WTC11 (cell line): ENCODE measurements at regions not wholly inside any gene's neighbourhood (a gene's known extent, or its start where the extent isn't known, plus 50 kb on each side); places are given as distances from the start of the nearest gene placed in this dataset.

Experiments
- ATAC-seq: fragments of 200-7000 bp; cut with Tn5 transposase; 2 replicates; pipeline ENCODE4 v1.10.0; 2021; ENCODE audit warnings: mild to moderate bottlenecking, moderate library complexity
- CTCF ChIA-PET: fragments of 300-600 bp; sonication (Branson Sonifier 250); formaldehyde crosslinking; loops from one replicate; lab custom pipeline; 2021; ENCODE audit warnings: antibody characterized with exemption; lab: Charles Lee
- POLR2A ChIA-PET: fragments of 350-600 bp; sonication (Branson Sonifier 250); formaldehyde crosslinking; loops from one replicate; lab custom pipeline; 2021; ENCODE audit warnings: antibody characterized with exemption; lab: Charles Lee
- DNase-seq: peaks from one replicate; pipeline ENCODE4 v3.0.0; 2021; ENCODE audit warnings: low spot score
- H3K27ac Mint-ChIP-seq: 2 replicates; pipeline ENCODE4 v1.8.0; 2021; ENCODE audit warnings: mixed read lengths
- H3K27me3 Mint-ChIP-seq: 2 replicates; pipeline ENCODE4 v1.8.0; 2021; ENCODE audit warnings: low read depth, mild to moderate bottlenecking, moderate library complexity, mixed read lengths
- H3K36me3 Mint-ChIP-seq: 2 replicates; pipeline ENCODE4 v1.8.0; 2021; ENCODE audit warnings: mixed read lengths
- H3K4me1 Mint-ChIP-seq: 2 replicates; pipeline ENCODE4 v1.8.0; 2022; ENCODE audit warnings: mixed read lengths
- H3K4me3 Mint-ChIP-seq: 2 replicates; pipeline ENCODE4 v1.8.0; 2021; ENCODE audit warnings: mild to moderate bottlenecking, moderate library complexity, mixed read lengths
- H3K9me3 Mint-ChIP-seq: 2 replicates; pipeline ENCODE4 v1.8.0; 2021; ENCODE audit warnings: mixed read lengths
- CREB1 ChIP-seq: sonication (generic); formaldehyde crosslinking; IDR thresholded peaks from 2 replicates; pipeline ENCODE4 v1.8.0; 2023; ENCODE audit warnings: mild to moderate bottlenecking, missing genetic modification reagents
- CREM ChIP-seq: sonication (generic); formaldehyde crosslinking; IDR thresholded peaks from 2 replicates; pipeline ENCODE4 v1.8.1; 2022; ENCODE audit warnings: mild to moderate bottlenecking, missing genetic modification reagents, moderate library complexity
- FOXP1 ChIP-seq: sonication (generic); formaldehyde crosslinking; IDR thresholded peaks from 2 replicates; pipeline ENCODE4 v1.8.0; 2022; ENCODE audit warnings: missing genetic modification reagents, mild to moderate bottlenecking, moderate library complexity, borderline replicate concordance
- GABPB1 ChIP-seq: sonication (generic); formaldehyde crosslinking; IDR thresholded peaks from 2 replicates; pipeline ENCODE4 v1.8.1; 2023; ENCODE audit warnings: mild to moderate bottlenecking, missing genetic modification reagents
- GRHL2 ChIP-seq: fragments of 250-450 bp; sonication (Bioruptor Pico); IDR thresholded peaks from 2 replicates; pipeline ENCODE4 v1.8.0; 2022; ENCODE audit warnings: mild to moderate bottlenecking, moderate library complexity; ENCODE audit not compliant: insufficient replicate concordance, severe bottlenecking
- JUN ChIP-seq: sonication (generic); formaldehyde crosslinking; IDR thresholded peaks from 2 replicates; pipeline ENCODE4 v1.8.0; 2023; ENCODE audit warnings: mild to moderate bottlenecking, missing genetic modification reagents
- KAT7 ChIP-seq: sonication (generic); formaldehyde crosslinking; IDR thresholded peaks from 2 replicates; pipeline ENCODE4 v1.8.1; 2023; ENCODE audit warnings: missing genetic modification reagents, mild to moderate bottlenecking, borderline replicate concordance
- MYBL2 ChIP-seq: sonication (generic); formaldehyde crosslinking; IDR thresholded peaks from 2 replicates; pipeline ENCODE4 v1.8.1; 2023; ENCODE audit warnings: mild to moderate bottlenecking, moderate library complexity, missing genetic modification reagents
- NR3C1 ChIP-seq: sonication (generic); formaldehyde crosslinking; conservative IDR thresholded peaks from 2 replicates; pipeline ENCODE4 v1.8.1; 2023; ENCODE audit warnings: low read depth, mild to moderate bottlenecking, missing genetic modification reagents
- SP1 ChIP-seq: sonication (generic); formaldehyde crosslinking; conservative IDR thresholded peaks from 2 replicates; pipeline ENCODE4 v1.8.1; 2022; ENCODE audit warnings: missing genetic modification reagents
- ZNF138 ChIP-seq: sonication (generic); formaldehyde crosslinking; conservative IDR thresholded peaks from 2 replicates; pipeline ENCODE4 v1.8.1; 2022; ENCODE audit warnings: mild to moderate bottlenecking, moderate library complexity, missing genetic modification reagents
- ZNF219 ChIP-seq: sonication (generic); formaldehyde crosslinking; IDR thresholded peaks from 2 replicates; pipeline ENCODE4 v1.8.0; 2023; ENCODE audit warnings: missing genetic modification reagents, mild to moderate bottlenecking, borderline replicate concordance
- ZNF232 ChIP-seq: sonication (generic); formaldehyde crosslinking; IDR thresholded peaks from 2 replicates; pipeline ENCODE4 v1.8.0; 2022; ENCODE audit warnings: mild to moderate bottlenecking, missing genetic modification reagents
- TF ChIP-seq, protein P1 (sequence below): sonication (generic); formaldehyde crosslinking; IDR thresholded peaks from 2 replicates; pipeline ENCODE4 v1.8.1; 2023; ENCODE audit warnings: mild to moderate bottlenecking, missing genetic modification reagents
- TF ChIP-seq, protein P2 (sequence below): sonication (generic); formaldehyde crosslinking; IDR thresholded peaks from 2 replicates; pipeline ENCODE4 v1.8.1; 2022; ENCODE audit warnings: mild to moderate bottlenecking, missing genetic modification reagents, moderate library complexity, borderline replicate concordance
- TF ChIP-seq, protein P3 (sequence below): sonication (generic); formaldehyde crosslinking; IDR thresholded peaks from 2 replicates; pipeline ENCODE4 v1.8.0; 2023; ENCODE audit warnings: missing genetic modification reagents
- TF ChIP-seq, protein P4 (sequence below): fragments of 250-450 bp; sonication (Bioruptor Pico); IDR thresholded peaks from 2 replicates; pipeline ENCODE4 v1.8.0; 2021; ENCODE audit warnings: mild to moderate bottlenecking
- TF ChIP-seq, protein P5 (sequence below): sonication (generic); formaldehyde crosslinking; IDR thresholded peaks from 2 replicates; pipeline ENCODE4 v1.8.0; 2022; ENCODE audit warnings: mild to moderate bottlenecking, missing genetic modification reagents

DNA sequence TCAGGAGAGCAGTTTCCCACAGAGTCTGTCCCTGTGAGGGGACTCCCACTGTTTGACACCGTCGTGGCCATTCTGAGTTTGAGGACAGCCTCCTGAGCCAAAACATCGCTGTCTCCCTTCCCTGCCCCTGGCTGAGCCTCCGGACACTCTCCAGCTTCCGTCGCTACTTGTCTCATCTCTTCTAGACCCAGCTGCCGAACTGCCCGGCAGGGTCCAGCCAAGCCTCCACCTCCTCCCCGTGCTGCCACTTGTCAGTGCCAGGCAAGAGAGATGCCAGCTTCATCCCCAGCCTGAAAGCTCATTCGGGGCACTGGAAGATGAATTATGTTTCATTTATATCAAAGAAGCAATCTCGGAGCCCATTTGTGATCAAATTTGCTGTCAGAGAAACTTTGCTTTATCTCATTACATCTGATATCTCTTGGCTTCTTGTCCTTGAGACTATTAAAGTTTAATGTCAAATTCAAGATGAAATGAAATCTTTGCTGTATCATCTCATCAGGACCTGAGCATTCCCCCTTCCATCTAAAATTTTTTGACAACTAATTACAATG, 283.9 kb downstream of the BUD13 start (continued):
- TF ChIP-seq, protein P1, sequence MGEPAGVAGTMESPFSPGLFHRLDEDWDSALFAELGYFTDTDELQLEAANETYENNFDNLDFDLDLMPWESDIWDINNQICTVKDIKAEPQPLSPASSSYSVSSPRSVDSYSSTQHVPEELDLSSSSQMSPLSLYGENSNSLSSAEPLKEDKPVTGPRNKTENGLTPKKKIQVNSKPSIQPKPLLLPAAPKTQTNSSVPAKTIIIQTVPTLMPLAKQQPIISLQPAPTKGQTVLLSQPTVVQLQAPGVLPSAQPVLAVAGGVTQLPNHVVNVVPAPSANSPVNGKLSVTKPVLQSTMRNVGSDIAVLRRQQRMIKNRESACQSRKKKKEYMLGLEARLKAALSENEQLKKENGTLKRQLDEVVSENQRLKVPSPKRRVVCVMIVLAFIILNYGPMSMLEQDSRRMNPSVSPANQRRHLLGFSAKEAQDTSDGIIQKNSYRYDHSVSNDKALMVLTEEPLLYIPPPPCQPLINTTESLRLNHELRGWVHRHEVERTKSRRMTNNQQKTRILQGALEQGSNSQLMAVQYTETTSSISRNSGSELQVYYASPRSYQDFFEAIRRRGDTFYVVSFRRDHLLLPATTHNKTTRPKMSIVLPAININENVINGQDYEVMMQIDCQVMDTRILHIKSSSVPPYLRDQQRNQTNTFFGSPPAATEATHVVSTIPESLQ (CRISPR knock-in tag) = no peak
- no peak for TF ChIP-seq FOXP1 (CRISPR knock-in tag)
- no peak for TF ChIP-seq CREM (CRISPR knock-in tag)
- no peak for TF ChIP-seq CREB1 (CRISPR knock-in tag)

DNA sequence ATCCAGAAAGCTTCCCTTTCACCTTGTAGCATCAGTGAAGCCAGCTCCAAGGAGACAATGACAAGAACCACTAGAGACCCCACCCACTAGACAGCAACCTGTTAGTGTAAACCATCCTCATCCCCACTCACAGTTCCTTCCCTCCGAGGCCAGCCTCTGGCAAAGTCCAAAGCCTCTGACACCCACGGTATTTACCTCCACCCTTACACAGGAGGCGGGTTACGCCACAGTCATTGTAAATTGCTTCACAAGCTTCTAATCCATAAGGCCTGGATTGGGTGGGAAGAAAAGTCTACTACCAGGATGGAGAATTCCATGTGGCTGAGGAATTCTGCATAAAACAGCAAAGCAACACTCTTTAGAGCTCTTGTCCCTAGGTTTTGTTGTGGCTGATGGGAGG, 287.4 kb downstream of the BUD13 start:
- ChIA-PET CTCF (interaction anchor here (1.2 to 1.7 kb wide), 2 partner anchors 12 to 125 kb away, joined by 3 read pairs; no protein-coding TSS in a partner anchor), POLR2A (no interaction called here)
- no peak overlapping the region for H3K4me3 Mint-ChIP-seq
- peaks cover 53% of the 10 kb centered on the region for H3K27me3 Mint-ChIP-seq
- H3K36me3 Mint-ChIP-seq = no peaks in the 10 kb centered on the region
- no peak for ATAC-seq
- no peak overlapping the region for H3K27ac Mint-ChIP-seq
- H3K4me1 Mint-ChIP-seq = peaks cover 5% of the 10 kb centered on the region
- H3K9me3 Mint-ChIP-seq = peaks cover 3% of the 10 kb centered on the region; the same call in 1 of the 2 replicates
- TF ChIP-seq KAT7 (CRISPR knock-in tag) (no peak), GABPB1 (CRISPR knock-in tag) (peak; percentile 56)
- DNase-seq = no peak

DNA sequence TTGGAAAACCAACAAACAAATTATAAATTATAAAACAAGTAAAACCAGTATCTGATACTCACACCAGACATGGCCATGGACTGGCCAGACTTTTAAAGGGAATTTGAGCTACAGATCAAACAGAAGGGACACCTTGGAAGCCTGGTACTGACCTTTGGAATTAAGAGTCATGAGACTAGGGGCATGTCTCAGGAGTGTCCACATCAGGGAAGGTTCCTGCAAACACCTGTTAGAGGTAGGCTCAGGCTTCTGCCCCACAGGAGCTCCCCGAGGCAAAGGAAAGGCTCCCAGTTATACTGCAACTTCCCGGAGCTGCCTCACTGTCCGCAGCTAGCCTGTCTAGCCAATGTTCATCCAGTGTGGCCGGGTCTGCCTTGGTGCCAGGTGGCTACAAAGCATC, 290.1 kb downstream of the BUD13 start:
- ATAC-seq = no peak
- H3K27ac Mint-ChIP-seq = no peak overlapping the region
- CTCF ChIA-PET = interaction anchor here (0.9 to 2.8 kb wide), 4 partner anchors 17 to 249 kb away, joined by 3 to 19 read pairs (median 4); no protein-coding TSS in a partner anchor
- TF ChIP-seq MYBL2 (CRISPR knock-in tag) (no peak), ZNF232 (CRISPR knock-in tag) (no peak), ZNF138 (CRISPR knock-in tag) (no peak), NR3C1 (CRISPR knock-in tag) (no peak), KAT7 (CRISPR knock-in tag) (no peak), JUN (CRISPR knock-in tag) (no peak), ZNF219 (CRISPR knock-in tag) (no peak), GRHL2 (CRISPR knock-in tag) (no peak)
- TF ChIP-seq, protein P2, sequence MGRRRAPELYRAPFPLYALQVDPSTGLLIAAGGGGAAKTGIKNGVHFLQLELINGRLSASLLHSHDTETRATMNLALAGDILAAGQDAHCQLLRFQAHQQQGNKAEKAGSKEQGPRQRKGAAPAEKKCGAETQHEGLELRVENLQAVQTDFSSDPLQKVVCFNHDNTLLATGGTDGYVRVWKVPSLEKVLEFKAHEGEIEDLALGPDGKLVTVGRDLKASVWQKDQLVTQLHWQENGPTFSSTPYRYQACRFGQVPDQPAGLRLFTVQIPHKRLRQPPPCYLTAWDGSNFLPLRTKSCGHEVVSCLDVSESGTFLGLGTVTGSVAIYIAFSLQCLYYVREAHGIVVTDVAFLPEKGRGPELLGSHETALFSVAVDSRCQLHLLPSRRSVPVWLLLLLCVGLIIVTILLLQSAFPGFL = no peak
- TF ChIP-seq, protein P3, sequence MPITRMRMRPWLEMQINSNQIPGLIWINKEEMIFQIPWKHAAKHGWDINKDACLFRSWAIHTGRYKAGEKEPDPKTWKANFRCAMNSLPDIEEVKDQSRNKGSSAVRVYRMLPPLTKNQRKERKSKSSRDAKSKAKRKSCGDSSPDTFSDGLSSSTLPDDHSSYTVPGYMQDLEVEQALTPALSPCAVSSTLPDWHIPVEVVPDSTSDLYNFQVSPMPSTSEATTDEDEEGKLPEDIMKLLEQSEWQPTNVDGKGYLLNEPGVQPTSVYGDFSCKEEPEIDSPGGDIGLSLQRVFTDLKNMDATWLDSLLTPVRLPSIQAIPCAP (CRISPR knock-in tag) = no peak
- H3K36me3 Mint-ChIP-seq = no peaks in the 10 kb centered on the region
- POLR2A ChIA-PET = no interaction called here
- no peak overlapping the region for H3K4me3 Mint-ChIP-seq
- H3K9me3 Mint-ChIP-seq = peaks cover 3% of the 10 kb centered on the region; the same call in 1 of the 2 replicates
- peaks cover 30% of the 10 kb centered on the region for H3K27me3 Mint-ChIP-seq
- no peak for DNase-seq
- H3K4me1 Mint-ChIP-seq = no peaks in the 10 kb centered on the region

DNA sequence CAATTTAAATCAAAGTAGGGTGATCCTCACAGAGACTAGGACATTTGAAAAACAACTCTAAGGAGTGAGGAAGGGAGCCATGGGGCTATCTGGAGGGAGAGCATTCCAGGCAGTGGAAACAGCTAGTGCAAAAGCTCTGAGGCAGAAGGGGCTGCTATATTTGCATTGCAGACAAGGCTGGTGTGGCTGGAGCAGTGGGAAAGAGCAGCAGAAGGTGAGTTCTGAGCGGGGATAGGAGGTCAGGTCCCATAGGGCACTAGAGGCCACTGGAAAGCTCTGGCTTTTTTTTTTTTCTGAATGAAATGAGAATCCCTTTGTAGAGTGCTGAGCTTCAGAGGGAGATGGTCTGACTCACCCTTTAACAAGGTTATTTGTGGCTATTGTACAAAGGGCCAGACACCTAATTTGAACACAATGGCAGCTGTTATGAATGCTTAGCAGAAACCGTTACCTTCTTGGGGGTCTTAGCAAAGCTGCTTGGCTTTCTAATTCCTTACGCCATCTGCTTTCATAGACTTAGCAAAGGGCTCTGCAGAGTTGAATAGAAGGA, 291.6 kb downstream of the BUD13 start:
- no peak for TF ChIP-seq CREB1 (CRISPR knock-in tag)
- TF ChIP-seq GABPB1 (CRISPR knock-in tag) = no peak
- TF ChIP-seq SP1 (CRISPR knock-in tag) = no peak
- TF ChIP-seq, protein P4, sequence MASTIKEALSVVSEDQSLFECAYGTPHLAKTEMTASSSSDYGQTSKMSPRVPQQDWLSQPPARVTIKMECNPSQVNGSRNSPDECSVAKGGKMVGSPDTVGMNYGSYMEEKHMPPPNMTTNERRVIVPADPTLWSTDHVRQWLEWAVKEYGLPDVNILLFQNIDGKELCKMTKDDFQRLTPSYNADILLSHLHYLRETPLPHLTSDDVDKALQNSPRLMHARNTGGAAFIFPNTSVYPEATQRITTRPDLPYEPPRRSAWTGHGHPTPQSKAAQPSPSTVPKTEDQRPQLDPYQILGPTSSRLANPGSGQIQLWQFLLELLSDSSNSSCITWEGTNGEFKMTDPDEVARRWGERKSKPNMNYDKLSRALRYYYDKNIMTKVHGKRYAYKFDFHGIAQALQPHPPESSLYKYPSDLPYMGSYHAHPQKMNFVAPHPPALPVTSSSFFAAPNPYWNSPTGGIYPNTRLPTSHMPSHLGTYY (CRISPR knock-in tag) = no peak
- TF ChIP-seq ZNF219 (CRISPR knock-in tag) = no peak
- TF ChIP-seq, protein P5, sequence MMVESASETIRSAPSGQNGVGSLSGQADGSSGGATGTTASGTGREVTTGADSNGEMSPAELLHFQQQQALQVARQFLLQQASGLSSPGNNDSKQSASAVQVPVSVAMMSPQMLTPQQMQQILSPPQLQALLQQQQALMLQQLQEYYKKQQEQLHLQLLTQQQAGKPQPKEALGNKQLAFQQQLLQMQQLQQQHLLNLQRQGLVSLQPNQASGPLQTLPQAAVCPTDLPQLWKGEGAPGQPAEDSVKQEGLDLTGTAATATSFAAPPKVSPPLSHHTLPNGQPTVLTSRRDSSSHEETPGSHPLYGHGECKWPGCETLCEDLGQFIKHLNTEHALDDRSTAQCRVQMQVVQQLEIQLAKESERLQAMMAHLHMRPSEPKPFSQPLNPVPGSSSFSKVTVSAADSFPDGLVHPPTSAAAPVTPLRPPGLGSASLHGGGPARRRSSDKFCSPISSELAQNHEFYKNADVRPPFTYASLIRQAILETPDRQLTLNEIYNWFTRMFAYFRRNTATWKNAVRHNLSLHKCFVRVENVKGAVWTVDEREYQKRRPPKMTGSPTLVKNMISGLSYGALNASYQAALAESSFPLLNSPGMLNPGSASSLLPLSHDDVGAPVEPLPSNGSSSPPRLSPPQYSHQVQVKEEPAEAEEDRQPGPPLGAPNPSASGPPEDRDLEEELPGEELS (CRISPR knock-in tag) = no peak
- CTCF ChIA-PET = interaction anchor here (0.7 to 1.2 kb wide), 3 partner anchors 27 to 200 kb away, joined by 3 to 5 read pairs (median 3); no protein-coding TSS in a partner anchor
- Mint-ChIP-seq H3K36me3 (no peaks in the 10 kb centered on the region), H3K9me3 (peaks cover 3% of the 10 kb centered on the region; the same call in 1 of the 2 replicates), H3K27ac (no peak overlapping the region), H3K4me1 (no peaks in the 10 kb centered on the region), H3K27me3 (peaks cover 21% of the 10 kb centered on the region), H3K4me3 (no peak overlapping the region)
- DNase-seq (no peak), ATAC-seq (peak; percentile 28; the same call in 1 of the 2 replicates)
- POLR2A ChIA-PET = no interaction called here
